Liver (tissue), 3 donors: ENCODE measurements at regions not wholly inside any gene's neighbourhood (a gene's known extent, or its start where the extent isn't known, plus 50 kb on each side); places are given as distances from the start of the nearest gene placed in this dataset.

Source experiments
- RAD21 ChIP-seq, 2 donors: IDR thresholded peaks; 2 replicates each; pipeline ENCODE4 v1.6.1; 2016; ENCODE audit warnings: antibody characterized with exemption in 2 of 2, mild to moderate bottlenecking in 2 of 2
- TF ChIP-seq, protein P1 (sequence below): fragments of 150-350 bp; IDR thresholded peaks from 2 replicates; pipeline ENCODE4 v1.5.1; 2017; ENCODE audit warnings: improper control_type of control experiment, low read depth, low read length; ENCODE audit not compliant: missing input control
- donor health status: healthy.
- donor health status: healthy.

DNA sequence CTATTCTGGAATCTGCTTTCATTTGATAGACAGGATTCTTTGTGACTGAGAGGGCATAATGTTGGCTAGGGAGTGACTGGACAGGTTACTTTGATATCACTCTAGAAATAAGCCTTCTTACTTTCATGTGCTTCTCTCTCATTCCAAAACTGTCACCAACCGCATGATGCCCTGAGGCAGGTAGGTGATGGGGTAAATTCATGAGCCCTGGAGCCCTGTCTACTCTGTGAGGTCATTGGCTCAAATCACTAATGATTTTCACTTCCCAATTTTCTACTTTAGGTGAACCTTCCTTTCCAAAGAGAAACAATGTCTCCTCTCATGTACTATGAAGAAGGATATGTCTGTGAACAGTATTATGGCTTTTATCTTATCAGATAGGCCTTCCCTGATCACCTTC lies 596.7 kb downstream of the TUSC7 start:
- no peak for TF ChIP-seq RAD21 (IDR thresholded peaks at IDR 0.05)
- TF ChIP-seq, protein P1, sequence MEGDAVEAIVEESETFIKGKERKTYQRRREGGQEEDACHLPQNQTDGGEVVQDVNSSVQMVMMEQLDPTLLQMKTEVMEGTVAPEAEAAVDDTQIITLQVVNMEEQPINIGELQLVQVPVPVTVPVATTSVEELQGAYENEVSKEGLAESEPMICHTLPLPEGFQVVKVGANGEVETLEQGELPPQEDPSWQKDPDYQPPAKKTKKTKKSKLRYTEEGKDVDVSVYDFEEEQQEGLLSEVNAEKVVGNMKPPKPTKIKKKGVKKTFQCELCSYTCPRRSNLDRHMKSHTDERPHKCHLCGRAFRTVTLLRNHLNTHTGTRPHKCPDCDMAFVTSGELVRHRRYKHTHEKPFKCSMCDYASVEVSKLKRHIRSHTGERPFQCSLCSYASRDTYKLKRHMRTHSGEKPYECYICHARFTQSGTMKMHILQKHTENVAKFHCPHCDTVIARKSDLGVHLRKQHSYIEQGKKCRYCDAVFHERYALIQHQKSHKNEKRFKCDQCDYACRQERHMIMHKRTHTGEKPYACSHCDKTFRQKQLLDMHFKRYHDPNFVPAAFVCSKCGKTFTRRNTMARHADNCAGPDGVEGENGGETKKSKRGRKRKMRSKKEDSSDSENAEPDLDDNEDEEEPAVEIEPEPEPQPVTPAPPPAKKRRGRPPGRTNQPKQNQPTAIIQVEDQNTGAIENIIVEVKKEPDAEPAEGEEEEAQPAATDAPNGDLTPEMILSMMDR, result no peak
